Neural cell (in vitro differentiated cells): ENCODE measurements at regions not wholly inside any gene's neighbourhood (a gene's known extent, or its start where the extent isn't known, plus 50 kb on each side); places are given as distances from the start of the nearest gene placed in this dataset.

Source experiments
- H2AFZ ChIP-seq: fragments of 200-600, 300-800 bp; sonication (generic), shearing (Covaris generic); 2 replicates; pipeline ENCODE4 v1.6.0; 2014; ENCODE audit warnings: low read depth, mild to moderate bottlenecking, antibody characterized with exemption, low read length, moderate library complexity
- H3F3A ChIP-seq: fragments of 200-600 bp; shearing (Covaris generic); 2 replicates; pipeline ENCODE4 v1.6.1; 2016; ENCODE audit warnings: mild to moderate bottlenecking, moderate library complexity, mixed read lengths, antibody characterized with exemption, low read length; ENCODE audit not compliant: insufficient read depth, poor library complexity, severe bottlenecking
- H3K27ac ChIP-seq: fragments of 200-600, 300-800 bp; sonication (generic), shearing (Covaris generic); 2 replicates; pipeline ENCODE4 v1.5.1; 2014; ENCODE audit warnings: mild to moderate bottlenecking, low read length, moderate library complexity
- H3K27me3 ChIP-seq: fragments of 300-800, 200-600 bp; sonication (generic), shearing (Covaris generic); 2 replicates; pipeline ENCODE4 v1.6.0; 2014; ENCODE audit warnings: mild to moderate bottlenecking, low read depth, low read length, moderate library complexity; ENCODE audit not compliant: insufficient read depth
- H3K36me3 ChIP-seq: fragments of 300-800, 200-600 bp; sonication (generic), shearing (Covaris generic); 2 replicates; pipeline ENCODE4 v1.5.1; 2014; ENCODE audit warnings: mild to moderate bottlenecking, antibody characterized with exemption, low read length, moderate library complexity; ENCODE audit not compliant: insufficient read depth
- H3K4me2 ChIP-seq: fragments of 300-800, 200-600 bp; sonication (generic), shearing (Covaris generic); 2 replicates; pipeline ENCODE4 v1.6.0; 2014; ENCODE audit warnings: mild to moderate bottlenecking, low read length
- H3K4me3 ChIP-seq: fragments of 300-800, 200-600 bp; sonication (generic), shearing (Covaris generic); 2 replicates; pipeline ENCODE4 v1.5.1; 2014; ENCODE audit warnings: mild to moderate bottlenecking, low read length, moderate library complexity
- H3K79me2 ChIP-seq: fragments of 200-600 bp; shearing (Covaris generic); replicated peaks from 2 replicates; pipeline ENCODE4 v1.6.0; 2014; ENCODE audit warnings: mild to moderate bottlenecking, low read length, moderate library complexity; ENCODE audit not compliant: insufficient read depth
- H3K9ac ChIP-seq: fragments of 300-800, 200-600 bp; sonication (generic), shearing (Covaris generic); 2 replicates; pipeline ENCODE4 v1.6.1; 2016; ENCODE audit warnings: mild to moderate bottlenecking, low read length, mixed read lengths
- H3K9me2 ChIP-seq: fragments of 200-600 bp; shearing (Covaris generic); 2 replicates; pipeline ENCODE4 v1.6.1; 2016; ENCODE audit warnings: mild to moderate bottlenecking, low read length, mixed read lengths; ENCODE audit not compliant: insufficient read depth
- H3K9me3 ChIP-seq: fragments of 200-600, 300-800 bp; sonication (generic), shearing (Covaris generic); 2 replicates; pipeline ENCODE4 v1.6.1; 2016; ENCODE audit warnings: mild to moderate bottlenecking, mixed run types, low read length, moderate library complexity, mixed read lengths
- H4K20me1 ChIP-seq: fragments of 200-600 bp; shearing (Covaris generic); 2 replicates; pipeline ENCODE4 v1.6.1; 2016; ENCODE audit warnings: mild to moderate bottlenecking, mixed run types; ENCODE audit not compliant: insufficient read depth
- CTCF ChIP-seq: fragments of 450-650 bp; IDR thresholded peaks from 2 replicates; pipeline ENCODE4 v1.5.1; 2014; ENCODE audit warnings: antibody characterized with exemption, mild to moderate bottlenecking, moderate library complexity; ENCODE audit not compliant: poor library complexity, severe bottlenecking
- EP300 ChIP-seq: fragments of 450-650 bp; conservative IDR thresholded peaks from 2 replicates; pipeline ENCODE4 v1.6.1; 2014; ENCODE audit warnings: antibody characterized with exemption, mild to moderate bottlenecking, moderate library complexity; ENCODE audit not compliant: poor library complexity, severe bottlenecking
- EZH2 ChIP-seq: fragments of 200-600, 300-800 bp; shearing (Covaris generic), sonication (generic); IDR thresholded peaks from 2 replicates; pipeline ENCODE4 v1.6.1; 2014; ENCODE audit warnings: antibody characterized with exemption, low read length, borderline replicate concordance, mild to moderate bottlenecking; ENCODE audit not compliant: insufficient read depth, poor library complexity, severe bottlenecking
- MXI1 ChIP-seq: fragments of 450-650 bp; conservative IDR thresholded peaks from 2 replicates; pipeline ENCODE4 v1.6.1; 2014; ENCODE audit warnings: antibody characterized with exemption, mild to moderate bottlenecking; ENCODE audit not compliant: poor library complexity, severe bottlenecking
- POLR2AphosphoS5 ChIP-seq: IDR thresholded peaks from 2 replicates; pipeline ENCODE4 v1.6.1; 2012
- RAD21 ChIP-seq: fragments of 450-650 bp; conservative IDR thresholded peaks from 2 replicates; pipeline ENCODE4 v1.6.1; 2014; ENCODE audit warnings: antibody characterized with exemption, mild to moderate bottlenecking, moderate library complexity
- SMC3 ChIP-seq: fragments of 450-650 bp; conservative IDR thresholded peaks from 2 replicates; pipeline ENCODE4 v1.6.1; 2014; ENCODE audit warnings: antibody characterized with exemption, mild to moderate bottlenecking, moderate library complexity; ENCODE audit not compliant: poor library complexity
- TAF1 ChIP-seq: IDR thresholded peaks from 2 replicates; pipeline ENCODE4 v1.6.1; 2012; ENCODE audit warnings: low read depth
- TF ChIP-seq, protein P1 (sequence below): IDR thresholded peaks from 2 replicates; pipeline ENCODE4 v1.6.1; 2012; ENCODE audit warnings: borderline replicate concordance

DNA sequence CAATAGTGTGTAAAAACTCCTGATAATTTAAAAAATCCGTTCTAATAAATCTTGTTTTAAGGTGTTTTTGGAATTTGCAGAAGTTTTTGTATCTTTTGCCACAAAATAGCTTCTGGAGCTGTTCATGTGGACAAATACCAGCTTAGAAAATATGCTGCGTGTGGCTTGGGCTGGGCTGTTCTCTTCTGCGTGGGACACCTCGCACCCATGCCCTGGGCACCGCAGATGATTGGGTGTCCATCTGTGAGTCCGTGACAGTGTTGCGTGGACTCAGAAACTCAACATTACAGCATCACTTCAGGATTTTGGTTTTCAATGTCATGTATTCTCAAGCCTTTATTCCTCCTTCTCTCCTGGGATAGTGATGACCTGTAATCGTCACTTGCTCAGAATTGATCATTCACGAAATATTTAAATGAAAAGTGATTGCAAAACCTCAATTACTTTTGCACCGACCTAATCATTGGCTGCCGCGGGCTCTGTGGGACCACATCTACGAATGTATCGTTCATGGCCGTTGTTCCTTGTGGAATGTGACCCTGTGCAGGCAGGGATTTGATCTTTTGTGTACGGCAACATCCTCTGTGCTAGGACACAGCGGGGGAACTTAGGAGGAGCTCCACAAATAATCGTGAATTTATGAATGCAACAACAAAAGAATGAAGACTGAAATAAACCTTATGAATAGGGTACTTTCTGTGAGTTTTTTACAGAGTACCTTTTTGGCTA is 210.3 kb upstream of the FOXF1 start:
- no peaks in the 10 kb centered on the region for H3K79me2 ChIP-seq
- no peak overlapping the region for H3K4me2 ChIP-seq
- H3K9me3 ChIP-seq = no peaks in the 10 kb centered on the region
- H3K9me2 ChIP-seq = no peaks in the 10 kb centered on the region
- H4K20me1 ChIP-seq = no peaks in the 10 kb centered on the region
- TF ChIP-seq EP300 = no peak
- no peak for TF ChIP-seq POLR2AphosphoS5
- TF ChIP-seq SMC3 = no peak
- no peak for TF ChIP-seq EZH2
- no peak for TF ChIP-seq RAD21
- TF ChIP-seq, protein P1, sequence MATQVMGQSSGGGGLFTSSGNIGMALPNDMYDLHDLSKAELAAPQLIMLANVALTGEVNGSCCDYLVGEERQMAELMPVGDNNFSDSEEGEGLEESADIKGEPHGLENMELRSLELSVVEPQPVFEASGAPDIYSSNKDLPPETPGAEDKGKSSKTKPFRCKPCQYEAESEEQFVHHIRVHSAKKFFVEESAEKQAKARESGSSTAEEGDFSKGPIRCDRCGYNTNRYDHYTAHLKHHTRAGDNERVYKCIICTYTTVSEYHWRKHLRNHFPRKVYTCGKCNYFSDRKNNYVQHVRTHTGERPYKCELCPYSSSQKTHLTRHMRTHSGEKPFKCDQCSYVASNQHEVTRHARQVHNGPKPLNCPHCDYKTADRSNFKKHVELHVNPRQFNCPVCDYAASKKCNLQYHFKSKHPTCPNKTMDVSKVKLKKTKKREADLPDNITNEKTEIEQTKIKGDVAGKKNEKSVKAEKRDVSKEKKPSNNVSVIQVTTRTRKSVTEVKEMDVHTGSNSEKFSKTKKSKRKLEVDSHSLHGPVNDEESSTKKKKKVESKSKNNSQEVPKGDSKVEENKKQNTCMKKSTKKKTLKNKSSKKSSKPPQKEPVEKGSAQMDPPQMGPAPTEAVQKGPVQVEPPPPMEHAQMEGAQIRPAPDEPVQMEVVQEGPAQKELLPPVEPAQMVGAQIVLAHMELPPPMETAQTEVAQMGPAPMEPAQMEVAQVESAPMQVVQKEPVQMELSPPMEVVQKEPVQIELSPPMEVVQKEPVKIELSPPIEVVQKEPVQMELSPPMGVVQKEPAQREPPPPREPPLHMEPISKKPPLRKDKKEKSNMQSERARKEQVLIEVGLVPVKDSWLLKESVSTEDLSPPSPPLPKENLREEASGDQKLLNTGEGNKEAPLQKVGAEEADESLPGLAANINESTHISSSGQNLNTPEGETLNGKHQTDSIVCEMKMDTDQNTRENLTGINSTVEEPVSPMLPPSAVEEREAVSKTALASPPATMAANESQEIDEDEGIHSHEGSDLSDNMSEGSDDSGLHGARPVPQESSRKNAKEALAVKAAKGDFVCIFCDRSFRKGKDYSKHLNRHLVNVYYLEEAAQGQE = no peak
- no peak for TF ChIP-seq TAF1
- TF ChIP-seq MXI1 = no peak
- TF ChIP-seq CTCF = no peak
- no peaks in the 10 kb centered on the region for H3K36me3 ChIP-seq
- no peak overlapping the region for H3K9ac ChIP-seq
- no peak overlapping the region for H3K4me3 ChIP-seq
- no peak overlapping the region for H3K27ac ChIP-seq
- no peaks in the 10 kb centered on the region for H3F3A ChIP-seq
- no peak overlapping the region for H2AFZ ChIP-seq
- no peaks in the 10 kb centered on the region for H3K27me3 ChIP-seq

DNA sequence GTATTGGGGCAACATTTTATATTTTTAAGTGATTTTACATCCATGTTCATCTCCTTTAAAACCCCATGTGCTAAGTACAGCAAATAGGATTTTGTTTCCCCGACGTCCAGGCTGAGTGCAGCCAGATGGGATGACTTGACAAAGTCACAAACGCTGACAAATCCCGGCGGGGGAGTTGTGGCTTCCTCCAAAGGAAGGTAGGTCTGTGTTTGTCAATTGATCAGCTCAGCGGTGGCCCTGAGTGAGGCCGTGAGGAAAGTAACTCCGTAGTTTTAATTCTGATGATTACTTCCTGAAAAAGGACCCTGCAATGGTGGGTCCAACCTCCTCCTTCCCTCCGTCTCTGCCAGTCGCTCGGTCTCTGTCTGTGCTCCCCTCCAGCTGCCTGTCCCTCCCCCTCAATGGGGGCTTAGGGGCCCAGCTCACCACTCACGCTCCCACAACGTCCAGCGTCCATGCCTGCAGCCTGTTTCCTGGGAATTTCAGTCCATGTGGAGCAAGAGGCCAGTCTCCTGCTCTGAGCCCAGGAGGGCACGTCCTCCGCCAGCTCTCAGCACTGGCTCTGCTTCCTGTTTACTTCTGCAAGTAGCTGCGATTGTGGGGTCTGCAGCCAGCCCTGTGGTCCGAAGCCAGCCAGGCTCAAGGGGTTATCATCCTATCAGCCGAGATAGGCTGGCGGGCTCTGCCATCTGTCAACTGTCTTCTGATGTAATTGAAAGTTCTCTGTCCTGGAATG is 209.4 kb upstream of the FOXF1 start:
- H3K36me3 ChIP-seq = no peaks in the 10 kb centered on the region
- TF ChIP-seq POLR2AphosphoS5 = no peak
- TF ChIP-seq, protein P1 = no peak
- H3K27me3 ChIP-seq = no peaks in the 10 kb centered on the region
- H3K79me2 ChIP-seq = no peaks in the 10 kb centered on the region
- H3K4me3 ChIP-seq = no peak overlapping the region
- H2AFZ ChIP-seq = no peak overlapping the region
- no peaks in the 10 kb centered on the region for H3K9me3 ChIP-seq
- H3K9ac ChIP-seq = no peak overlapping the region
- no peak overlapping the region for H3K27ac ChIP-seq
- H3K9me2 ChIP-seq = no peaks in the 10 kb centered on the region
- H3F3A ChIP-seq = no peaks in the 10 kb centered on the region
- no peaks in the 10 kb centered on the region for H4K20me1 ChIP-seq
- H3K4me2 ChIP-seq = no peak overlapping the region
